Cerebellar cortex (tissue), 1 donor: ENCODE measurements at regions not wholly inside any gene's neighbourhood (a gene's known extent, or its start where the extent isn't known, plus 50 kb on each side); places are given as distances from the start of the nearest gene placed in this dataset.
A peak's percentile ranks its signal among the peaks of the same experiment; 100 is the strongest.
"Not testable (repeated sequence)": the region's sequence is repeated elsewhere in the genome, so short reads cannot be mapped to it uniquely, and the experiment has no call there.

ENCODE experiments used
- DNase-seq: peaks from one replicate; pipeline ENCODE4 v3.0.0-alpha.2; 2015; ENCODE audit warnings: low spot score

DNA sequence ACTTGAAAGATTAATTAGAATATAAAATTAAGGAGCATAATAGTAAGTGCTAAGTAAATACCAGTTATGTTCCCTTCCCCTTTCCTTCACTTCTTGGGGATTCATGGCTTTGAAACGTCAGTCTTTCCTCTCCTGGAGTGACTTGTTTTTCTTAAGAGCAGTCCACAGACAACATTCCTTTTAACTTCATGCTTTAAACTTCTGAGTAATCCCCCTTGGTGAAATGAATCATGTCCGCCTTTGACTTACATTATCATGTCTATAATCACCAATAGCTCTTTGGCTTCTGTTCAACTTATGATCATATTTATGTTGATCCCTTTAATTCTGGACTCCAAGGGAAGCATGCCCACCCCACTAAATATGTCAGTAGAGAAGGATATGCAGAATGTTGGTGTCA is 1012.1 kb upstream of the SLIT2 start:
- no peak for DNase-seq

DNA sequence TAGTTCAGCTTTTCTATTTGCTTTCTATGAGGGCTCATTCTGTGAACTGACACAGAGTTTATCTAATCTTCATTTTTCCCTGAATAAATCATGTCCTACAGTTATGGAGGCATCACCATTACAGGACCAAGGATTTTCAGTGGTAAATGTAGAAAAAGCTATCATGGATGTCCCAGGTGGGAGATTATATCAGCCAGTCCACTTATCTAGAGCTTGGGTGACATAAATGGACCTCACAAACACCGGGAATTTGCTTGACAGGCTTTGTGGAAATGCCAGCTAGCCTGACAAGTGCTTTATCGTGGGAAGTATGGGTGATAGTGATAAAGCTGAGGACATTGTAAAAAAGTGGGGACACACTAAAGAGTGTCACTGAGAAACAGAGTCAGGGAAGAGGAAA is 1015.2 kb upstream of the SLIT2 start:
- no peak for DNase-seq

DNA sequence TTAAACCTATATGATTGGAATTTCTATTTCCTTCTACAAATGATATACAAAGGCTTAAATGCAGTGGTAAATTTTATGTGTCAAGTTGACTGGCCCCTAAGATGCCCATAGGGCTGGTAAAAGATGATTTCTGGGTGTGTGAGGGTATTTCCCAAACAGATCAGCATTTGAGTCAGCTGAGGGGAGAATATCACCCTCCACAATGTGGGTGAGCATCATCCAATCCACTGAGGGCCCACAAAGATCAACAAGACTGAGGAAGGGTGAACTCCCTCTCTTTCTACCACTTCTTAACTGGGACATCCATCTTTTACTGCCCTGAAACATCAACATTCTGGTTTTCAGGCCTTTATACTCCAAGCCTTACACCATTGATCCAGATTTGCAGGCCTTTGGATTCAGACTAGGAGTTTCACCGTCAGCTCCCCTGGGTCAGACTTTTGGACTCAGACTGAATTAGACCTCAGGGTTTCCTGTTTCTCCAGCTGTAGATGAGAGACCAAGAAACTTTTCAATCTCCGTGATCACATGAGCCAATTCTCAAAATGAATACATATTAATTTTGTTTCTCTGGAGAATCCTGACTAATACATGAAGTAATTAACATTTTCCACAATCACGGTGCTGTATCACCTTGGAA is 1020.7 kb upstream of the SLIT2 start:
- no peak for DNase-seq

DNA sequence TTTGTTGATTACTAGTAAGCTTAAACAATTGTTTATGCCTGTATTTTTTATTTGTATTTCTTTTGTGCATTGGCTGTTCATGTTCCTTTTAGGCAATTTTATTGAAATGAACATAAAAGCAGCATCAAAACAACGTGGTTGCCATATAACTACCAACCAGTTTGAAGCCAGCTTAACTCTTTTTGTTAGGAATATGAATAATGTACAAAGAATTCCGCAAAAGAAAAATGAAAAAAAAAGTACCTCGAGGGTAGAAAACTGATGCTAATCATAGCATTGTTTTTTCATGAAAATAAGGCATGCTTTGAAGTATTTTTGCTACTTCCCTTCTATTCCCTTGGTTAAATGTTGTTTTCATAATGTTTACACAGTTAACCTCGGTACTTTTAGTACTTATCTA is 1024.0 kb upstream of the SLIT2 start:
- DNase-seq: no peak

DNA sequence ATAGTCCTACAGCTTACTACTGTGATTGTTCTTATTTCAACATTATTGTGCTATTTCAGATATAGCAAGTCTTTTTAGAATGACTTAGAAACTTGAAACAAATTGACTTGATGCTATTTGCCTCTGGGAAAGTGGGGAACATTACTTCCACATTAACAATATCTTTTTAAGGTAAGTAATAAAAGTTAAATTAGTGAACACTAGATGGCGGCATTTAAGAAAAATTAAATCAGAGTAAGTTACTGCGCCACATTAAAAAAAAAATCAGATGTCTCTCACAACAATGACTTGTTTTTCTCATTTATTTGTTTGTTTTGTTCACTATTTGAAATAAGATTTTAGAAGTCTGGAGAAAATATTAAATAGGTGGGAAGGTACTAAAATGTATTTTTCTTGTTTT is 1026.9 kb upstream of the SLIT2 start:
- DNase-seq: peak; percentile 19

- DNase-seq: no peak
Measured at GRCh38 chr4:19216476-19216875, 1035.2 kb upstream of the SLIT2 start.

DNA sequence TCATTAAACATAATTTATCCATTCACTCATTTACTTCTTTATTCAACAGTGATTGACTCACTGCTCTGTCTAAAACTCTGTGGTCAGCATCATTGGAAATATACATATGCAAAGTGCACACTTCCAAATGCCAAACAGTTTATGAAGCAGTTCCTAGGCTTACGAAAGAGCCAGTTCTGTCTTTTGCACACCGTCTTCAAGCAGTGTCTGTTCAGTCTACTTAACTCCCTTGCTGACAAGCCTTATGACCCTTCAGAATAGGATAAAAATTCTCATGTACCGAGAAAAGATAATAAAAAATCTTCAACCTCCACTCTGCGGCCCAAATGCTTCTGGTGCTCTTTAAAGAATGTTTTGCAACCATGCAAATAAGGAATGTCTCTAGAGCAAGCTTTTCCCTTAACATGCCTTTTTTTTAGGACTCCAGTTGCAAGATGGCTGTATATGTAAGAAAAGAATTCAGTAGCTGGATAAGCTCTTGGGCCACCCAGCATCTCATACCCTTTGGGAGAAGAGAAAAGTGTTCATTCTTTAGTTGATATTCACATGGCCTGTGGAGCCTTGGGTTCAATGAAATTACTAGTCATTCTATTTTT is 1037.0 kb upstream of the SLIT2 start:
- DNase-seq: no peak

- DNase-seq: no peak
Measured at GRCh38 chr4:19213388-19213787, 1038.3 kb upstream of the SLIT2 start.

DNA sequence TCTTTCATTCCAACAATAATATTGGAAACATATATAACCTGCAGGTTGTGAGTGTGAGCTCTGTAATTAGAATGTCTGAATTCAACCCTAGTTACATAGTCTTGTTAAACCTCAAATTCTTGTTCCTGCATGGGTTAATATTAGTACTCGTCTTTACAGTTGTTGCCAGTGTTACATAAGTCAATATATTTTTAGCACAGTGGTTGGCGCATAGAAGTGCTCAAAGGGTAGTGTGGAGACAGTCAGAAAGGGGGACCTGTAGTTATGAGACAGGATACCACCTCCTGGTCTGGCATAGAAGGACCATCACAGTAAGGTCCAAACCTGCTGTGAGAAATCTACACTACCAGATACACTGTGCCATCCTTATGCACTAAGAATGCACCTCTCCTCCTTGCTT is 1045.9 kb upstream of the SLIT2 start:
- DNase-seq: no peak

DNA sequence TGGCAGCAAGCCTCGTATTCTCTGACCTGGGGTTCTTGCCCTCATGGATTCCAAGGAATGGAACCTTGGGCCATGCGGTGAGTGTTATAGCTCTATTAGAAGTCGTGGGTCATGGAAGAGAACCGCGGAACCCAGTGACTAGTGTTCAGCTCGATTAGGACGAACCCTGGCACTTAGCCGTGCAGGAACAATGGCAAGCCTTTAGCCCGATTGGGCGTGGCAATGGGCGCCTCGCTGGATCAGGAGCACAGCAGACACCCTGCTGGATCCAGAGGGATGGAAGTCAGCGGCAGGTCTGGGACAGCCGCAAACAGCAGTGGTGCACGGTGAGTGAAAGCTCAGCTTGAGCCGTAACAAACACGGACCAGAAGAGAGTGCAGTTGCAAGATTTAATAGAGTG is 1053.9 kb upstream of the SLIT2 start:
- DNase-seq: not testable (repeated sequence)

DNA sequence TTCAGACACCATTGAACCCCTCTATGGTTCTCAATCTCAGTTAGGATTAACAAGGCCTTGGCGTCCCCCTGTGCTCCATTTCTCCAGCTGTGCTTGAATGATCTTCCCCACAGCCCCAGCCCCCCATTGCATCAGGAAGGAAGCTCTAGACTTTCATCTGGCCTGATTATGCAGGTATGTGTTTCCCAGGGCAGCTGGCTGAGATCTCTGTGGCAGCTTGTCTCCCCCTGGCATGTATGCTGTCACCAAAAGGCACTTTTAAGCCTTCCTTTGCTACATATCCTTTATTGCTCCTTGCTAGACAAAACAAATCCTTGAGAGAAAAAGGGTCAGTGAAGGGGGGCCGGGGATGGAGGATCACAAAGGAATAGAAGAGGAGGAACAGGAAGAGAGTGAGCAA is 1056.0 kb upstream of the SLIT2 start:
- DNase-seq: no peak

DNA sequence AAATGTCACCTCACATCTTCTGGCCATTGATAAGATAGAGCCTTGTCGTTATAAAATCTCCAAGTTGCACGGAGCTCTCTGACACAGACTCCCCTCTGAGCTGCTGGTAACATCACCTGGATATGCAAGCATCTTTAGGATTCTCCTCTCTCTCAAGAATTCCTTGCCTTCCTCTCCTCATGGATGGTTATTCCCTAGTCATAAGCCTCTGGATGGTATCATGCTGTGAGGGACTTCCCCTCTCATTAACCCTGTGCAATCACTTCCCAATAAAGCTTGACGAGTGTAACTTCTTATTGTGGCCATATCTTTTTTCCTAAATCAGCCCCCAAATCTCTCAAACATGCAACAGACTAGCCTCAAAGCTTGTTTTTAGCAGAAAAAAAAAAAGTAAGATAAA is 1057.0 kb upstream of the SLIT2 start:
- no peak for DNase-seq

- DNase-seq: no peak
Measured at GRCh38 chr4:19193274-19193981, 1058.3 kb upstream of the SLIT2 start.

DNA sequence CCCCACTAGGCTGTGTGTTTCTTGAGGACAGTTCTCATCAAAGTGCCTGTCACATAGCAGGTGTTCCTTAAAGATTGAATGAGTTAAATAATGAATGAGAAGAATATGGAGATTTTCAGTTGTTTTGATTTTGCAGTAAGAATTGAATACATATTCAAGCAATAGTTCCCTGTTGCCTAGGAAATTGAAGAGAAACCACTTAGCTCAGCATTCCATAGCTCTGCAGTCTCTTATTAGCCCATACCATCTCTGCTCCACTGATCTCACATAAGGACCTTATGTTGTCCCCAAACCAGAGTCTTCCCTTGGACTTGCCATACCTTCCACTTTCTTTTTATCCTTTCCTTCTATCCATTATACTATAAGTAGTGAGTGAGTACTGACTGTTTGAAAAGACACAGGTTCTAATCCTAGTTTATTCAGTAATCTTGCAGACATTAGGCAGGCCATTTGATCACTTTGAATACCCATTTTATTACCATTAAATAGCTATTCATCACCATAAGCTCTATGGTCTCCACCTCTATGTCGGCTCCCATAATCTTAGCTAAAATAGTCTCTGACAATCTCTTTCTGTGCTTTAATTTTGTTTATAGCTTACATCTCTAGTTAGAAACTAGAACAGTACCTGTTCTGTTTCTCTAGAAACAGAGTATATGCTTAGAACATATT is 1059.6 kb upstream of the SLIT2 start:
- DNase-seq: no peak

GRCh38 chr4:19187691-19188090 is 1064.0 kb upstream of the SLIT2 start:
- no peak for DNase-seq

DNA sequence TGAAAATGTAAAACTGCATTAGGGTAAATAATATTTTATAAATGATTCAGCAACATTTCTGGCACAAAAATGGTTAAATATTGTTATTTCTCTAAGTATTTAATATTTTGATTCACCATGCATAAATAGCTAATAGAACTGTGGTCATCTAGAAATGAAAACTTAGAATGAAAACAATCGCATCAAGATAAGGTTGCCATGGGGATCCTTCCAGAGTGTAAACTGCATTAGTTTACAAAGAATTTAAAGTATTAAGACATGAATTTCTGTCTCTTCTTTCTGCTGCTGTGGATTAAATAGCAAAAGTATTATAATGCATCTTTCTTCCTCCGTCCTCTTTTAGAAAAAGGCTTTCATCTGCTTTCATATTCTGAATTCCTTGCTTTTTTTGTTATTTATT is 1064.6 kb upstream of the SLIT2 start:
- no peak for DNase-seq

DNA sequence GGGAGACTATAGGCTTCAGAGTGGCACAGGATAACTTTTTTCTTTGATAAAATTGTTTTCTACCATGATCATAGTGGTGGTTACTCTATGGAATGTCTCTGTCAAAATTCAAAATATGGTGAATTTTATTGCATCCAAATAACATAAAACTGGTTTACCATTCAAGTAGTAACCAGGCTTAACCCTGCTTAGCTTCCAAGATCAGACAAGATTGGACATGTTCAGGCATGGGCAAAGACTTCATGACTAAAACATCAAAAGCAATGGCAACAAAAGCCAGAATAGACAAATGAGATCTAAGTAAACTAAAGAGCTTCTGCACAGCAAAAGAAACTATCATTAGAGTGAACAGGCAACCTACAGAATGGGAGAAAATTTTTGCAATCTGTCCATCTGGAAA is 1070.1 kb upstream of the SLIT2 start:
- DNase-seq: not testable (repeated sequence)

- DNase-seq: peak; percentile 31
Measured at GRCh38 chr4:19178835-19179234, 1072.9 kb upstream of the SLIT2 start.

- DNase-seq: no peak
Measured at GRCh38 chr4:19177616-19178015, 1074.1 kb upstream of the SLIT2 start.

DNA sequence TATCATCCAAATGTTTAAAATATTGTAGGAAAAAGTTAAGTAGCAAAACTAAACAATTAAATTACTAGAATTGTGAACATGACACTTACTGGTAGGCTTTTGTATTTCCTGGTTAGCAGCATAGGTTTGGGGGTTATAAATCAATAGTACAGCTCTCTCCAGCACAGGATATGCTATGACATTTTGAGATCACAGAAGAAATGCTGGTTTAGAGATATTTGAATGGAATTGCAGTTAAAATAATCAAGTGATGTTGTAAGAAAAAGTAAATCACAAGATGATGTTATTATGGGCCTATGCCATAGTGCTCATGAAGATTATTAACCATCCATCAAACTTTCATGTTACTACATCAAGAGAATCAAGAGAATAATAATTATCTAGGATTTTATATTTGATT is 1079.9 kb upstream of the SLIT2 start:
- no peak for DNase-seq

- DNase-seq: no peak
Measured at GRCh38 chr4:19167311-19167710, 1084.4 kb upstream of the SLIT2 start.

DNA sequence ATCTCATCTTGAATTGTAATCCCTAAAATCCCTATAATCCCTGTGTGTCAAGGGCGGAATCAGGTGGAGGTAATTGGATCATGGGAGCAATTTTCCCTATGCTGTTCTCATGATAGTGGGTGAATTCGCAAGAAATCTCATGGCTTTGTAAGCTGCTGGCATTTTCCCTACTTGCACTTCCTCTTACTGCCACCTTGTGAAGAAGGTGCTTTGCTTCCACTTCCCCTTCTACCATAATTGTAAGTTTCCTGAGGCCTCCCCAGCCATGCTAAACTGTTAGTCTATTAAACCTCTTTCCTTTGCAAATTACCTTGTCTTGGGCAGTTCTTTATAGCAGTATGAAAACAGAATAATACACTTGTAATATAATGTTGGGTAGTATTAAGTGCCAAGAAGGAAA is 1087.4 kb upstream of the SLIT2 start:
- DNase-seq: no peak

DNA sequence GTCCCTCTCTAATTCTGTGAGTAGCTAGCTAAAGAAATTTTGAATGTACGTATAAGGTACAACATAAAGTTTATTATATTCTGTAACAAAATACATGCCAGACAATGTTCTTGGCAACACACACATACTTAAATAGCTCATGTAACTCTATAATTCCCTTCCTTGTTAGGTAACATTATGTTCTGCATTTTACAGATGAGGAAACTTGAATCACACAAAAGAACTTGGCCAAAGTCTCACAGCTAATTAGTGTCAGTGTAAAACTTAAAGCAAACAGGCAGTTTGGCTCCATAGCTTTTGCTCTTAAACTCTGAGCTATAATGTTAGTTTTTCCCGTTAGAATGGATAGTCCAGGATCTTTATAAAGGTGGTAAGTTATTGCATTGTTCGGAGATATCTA is 1091.8 kb upstream of the SLIT2 start:
- DNase-seq: no peak
